ENCODE measurements at regions not wholly inside any gene's neighbourhood (a gene's known extent, or its start where the extent isn't known, plus 50 kb on each side); places are given as distances from the start of the nearest gene placed in this dataset.

GRCh38 chr18:24974431-24974830 is 377.5 kb downstream of the ZNF521 start:
- no peak for TF ChIP-seq CTCF (IDR thresholded peaks at IDR 0.05; ENCODE audit: low read length, missing control alignments)
- no peak for DNase-seq (ENCODE audit: low read depth)
- H3K4me3 ChIP-seq (replicated peaks; ENCODE audit: low read depth, low read length): no peak overlapping the region

- TF ChIP-seq CTCF (IDR thresholded peaks at IDR 0.05; ENCODE audit: low read length, missing control alignments): no peak
- H3K4me3 ChIP-seq (replicated peaks; ENCODE audit: low read depth, low read length): no peak overlapping the region
- no peak for DNase-seq (ENCODE audit: low read depth)
These were observed 376.2 kb downstream of the ZNF521 start for GRCh38 chr18:24975496-24976372.

GRCh38 chr18:24976502-24976901 is 375.5 kb downstream of the ZNF521 start:
- no peak overlapping the region for H3K4me3 ChIP-seq (replicated peaks; ENCODE audit: low read depth, low read length)
- DNase-seq (ENCODE audit: low read depth): peak; percentile 39
- TF ChIP-seq CTCF (IDR thresholded peaks at IDR 0.05; ENCODE audit: low read length, missing control alignments): no peak

GRCh38 chr18:24979235-24979634 is 372.7 kb downstream of the ZNF521 start:
- no peak for DNase-seq (ENCODE audit: low read depth)
- no peak overlapping the region for H3K4me3 ChIP-seq (replicated peaks; ENCODE audit: low read depth, low read length)
- no peak for TF ChIP-seq CTCF (IDR thresholded peaks at IDR 0.05; ENCODE audit: low read length, missing control alignments)

GRCh38 chr18:24982831-24983230 is 369.1 kb downstream of the ZNF521 start:
- H3K4me3 ChIP-seq (replicated peaks; ENCODE audit: low read depth, low read length): no peak overlapping the region
- TF ChIP-seq CTCF (IDR thresholded peaks at IDR 0.05; ENCODE audit: low read length, missing control alignments): no peak
- no peak for DNase-seq (ENCODE audit: low read depth)

GRCh38 chr18:24983566-24984139 is 368.3 kb downstream of the ZNF521 start:
- H3K4me3 ChIP-seq (replicated peaks; ENCODE audit: low read depth, low read length): no peak overlapping the region
- DNase-seq (ENCODE audit: low read depth): no peak
- TF ChIP-seq CTCF (IDR thresholded peaks at IDR 0.05; ENCODE audit: low read length, missing control alignments): no peak

Measured in fibroblast of pulmonary artery (primary cell).